HG02763 (cell line): ENCODE measurements at regions not wholly inside any gene's neighbourhood (a gene's known extent, or its start where the extent isn't known, plus 50 kb on each side); places are given as distances from the start of the nearest gene placed in this dataset.
"Not testable (repeated sequence)": the region's sequence is repeated elsewhere in the genome, so short reads cannot be mapped to it uniquely, and the experiment has no call there.

Experiments used
- ATAC-seq: cut with Tn5 transposase; IDR thresholded peaks from one replicate; pipeline ENCODE4 v1.9.1; 2021; ENCODE audit warnings: mild to moderate bottlenecking, moderate library complexity; ENCODE audit not compliant: unreplicated experiment

DNA sequence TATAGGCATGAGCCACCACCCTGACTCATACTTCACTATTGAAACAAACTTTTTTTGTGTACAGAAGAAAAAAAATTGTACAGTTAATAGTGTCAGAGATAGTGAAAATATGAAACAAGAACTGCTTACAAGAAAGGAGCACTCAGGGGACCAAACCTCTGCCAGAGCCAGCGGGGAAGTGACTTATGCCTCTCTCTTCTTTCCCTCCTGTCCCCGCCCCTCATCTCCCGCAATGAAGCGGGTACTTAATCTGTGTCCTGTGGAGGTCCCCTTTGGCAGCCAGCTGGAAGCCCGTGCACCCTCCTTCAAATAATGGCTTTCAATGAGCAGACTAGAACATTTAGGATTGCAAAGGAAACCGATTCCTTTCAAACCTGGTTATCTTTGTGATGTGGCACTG lies 51.5 kb downstream of the PPIAL4A start:
- not testable (repeated sequence) for ATAC-seq

DNA sequence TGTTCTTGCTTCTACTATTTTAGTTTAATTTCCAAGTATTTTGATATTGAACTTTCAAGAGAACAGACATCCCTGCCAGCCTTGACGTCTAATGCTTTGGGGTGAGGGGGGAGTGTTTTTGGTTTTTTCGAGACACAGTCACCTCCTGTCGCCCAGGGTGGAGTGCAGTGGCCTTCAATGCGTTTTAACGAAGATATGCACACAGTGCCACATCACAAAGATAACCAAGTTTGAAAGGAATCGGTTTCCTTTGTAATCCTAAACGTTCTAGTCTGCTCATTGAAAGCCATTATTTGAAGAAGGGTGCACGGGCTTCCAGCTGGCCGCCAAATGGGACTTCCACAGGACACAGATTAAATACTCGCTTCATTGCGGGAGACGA lies 52.3 kb downstream of the PPIAL4A start:
- not testable (repeated sequence) for ATAC-seq

DNA sequence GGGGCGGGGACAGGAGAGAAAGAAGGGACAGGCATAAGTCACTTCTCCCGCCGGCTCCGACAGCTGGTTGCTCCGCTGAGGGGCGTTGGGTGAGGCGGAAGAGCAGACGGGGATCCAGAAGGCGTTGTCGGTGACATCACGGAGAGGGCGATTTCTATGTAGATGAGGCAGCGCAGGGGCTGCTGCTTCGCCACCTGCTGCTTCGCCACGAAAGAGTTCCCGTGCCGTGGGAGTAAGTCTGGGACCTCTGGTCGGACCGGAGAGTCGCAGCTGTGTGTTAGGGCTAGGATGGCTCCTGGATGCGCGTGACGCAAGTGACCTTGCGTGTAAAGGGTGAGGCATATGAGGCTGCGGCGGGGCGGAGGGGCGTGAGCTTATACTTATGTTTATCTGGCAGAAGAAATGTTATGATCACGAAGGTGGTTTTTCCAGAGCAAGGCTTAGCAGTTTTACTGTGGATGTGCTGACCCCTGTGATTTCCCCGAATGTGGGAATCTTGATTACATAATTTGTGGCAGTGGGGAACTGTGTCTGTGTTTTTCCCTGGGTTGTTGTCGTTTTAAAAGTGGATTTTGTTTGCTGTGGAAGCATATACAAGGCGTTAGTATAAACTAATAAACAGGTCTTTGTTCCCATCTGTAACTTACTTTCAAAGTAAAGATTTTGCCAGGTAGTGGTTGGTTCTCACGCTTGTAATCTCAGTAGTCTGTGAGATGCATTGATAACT lies 52.8 kb downstream of the PPIAL4A start:
- ATAC-seq: peak; percentile 80

DNA sequence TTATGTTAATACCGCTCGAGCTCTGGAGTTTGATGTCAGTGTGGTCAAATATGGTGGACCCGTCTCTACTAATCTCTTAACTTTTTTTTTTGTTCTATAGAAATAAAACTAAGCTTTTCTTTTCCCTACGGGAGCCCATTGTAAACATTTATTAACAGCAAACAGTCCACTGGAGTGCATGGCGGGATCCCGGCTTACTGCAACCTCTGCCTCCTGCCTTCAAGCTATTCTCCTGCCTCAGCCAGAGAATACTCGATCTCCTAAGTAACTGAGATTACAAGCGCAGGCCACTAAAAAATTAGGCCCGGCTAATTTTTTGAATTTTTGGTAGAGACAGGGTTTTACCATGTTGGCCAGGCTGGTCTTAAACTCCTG lies 53.4 kb downstream of the PPIAL4A start:
- not testable (repeated sequence) for ATAC-seq

DNA sequence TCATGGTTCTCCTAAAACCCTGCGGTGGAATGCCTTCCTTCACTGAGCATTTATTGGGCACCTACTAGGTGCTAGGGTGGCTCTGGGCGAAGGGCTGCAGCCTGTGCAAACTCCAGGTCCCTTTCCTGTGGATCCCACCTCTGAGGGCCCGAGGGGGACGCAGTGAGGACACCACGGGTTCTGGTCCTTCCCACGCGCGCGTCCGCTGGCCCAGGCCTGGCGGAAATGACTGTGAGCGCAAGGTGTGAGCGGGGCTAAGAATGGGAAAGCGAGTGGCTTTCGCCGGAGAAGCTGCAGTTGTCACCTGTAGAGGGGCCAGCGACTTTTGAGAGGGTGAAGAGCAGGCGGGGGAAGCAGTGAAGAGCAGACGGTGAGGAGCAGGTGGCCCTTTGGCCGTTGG lies 55.1 kb downstream of the PPIAL4A start:
- not testable (repeated sequence) for ATAC-seq

DNA sequence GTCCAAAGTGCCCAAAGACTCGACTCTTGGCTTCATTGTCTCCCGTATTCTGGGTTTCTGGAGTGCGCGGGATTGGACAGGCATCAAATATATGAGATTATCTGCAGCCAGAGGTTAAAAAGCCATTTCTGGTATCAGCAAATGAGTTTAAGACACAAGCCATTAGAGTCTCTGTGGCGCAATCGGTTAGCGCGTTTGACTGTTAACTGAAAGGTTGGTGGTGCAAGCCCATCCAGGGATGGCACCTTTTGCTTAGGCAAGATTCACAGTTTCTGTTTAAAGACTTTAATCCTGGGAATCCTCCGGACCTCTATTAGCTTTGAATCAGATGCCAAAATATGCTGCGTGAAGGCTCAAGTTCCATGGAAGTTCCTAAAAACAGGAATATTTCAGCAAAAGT lies 55.6 kb downstream of the PPIAL4A start:
- not testable (repeated sequence) for ATAC-seq

DNA sequence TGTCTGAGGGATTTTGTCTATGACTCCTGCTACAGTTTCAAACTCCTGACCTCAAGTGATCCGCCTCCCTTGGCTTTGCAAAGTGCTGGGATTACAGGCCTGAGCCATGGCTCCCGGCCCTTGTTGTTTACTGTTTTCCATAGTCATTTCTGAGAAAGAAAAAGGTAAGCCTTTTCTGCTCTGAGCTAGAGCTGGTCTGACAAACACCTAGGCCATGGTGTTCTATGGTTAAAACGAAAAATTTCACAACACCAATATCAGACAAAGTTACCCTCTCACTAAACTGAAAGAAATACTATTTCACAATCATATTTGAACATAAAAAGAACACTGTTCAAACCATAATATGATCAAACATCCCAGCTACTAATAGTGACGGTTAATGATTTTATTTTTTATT lies 57.5 kb downstream of the PPIAL4A start:
- not testable (repeated sequence) for ATAC-seq

DNA sequence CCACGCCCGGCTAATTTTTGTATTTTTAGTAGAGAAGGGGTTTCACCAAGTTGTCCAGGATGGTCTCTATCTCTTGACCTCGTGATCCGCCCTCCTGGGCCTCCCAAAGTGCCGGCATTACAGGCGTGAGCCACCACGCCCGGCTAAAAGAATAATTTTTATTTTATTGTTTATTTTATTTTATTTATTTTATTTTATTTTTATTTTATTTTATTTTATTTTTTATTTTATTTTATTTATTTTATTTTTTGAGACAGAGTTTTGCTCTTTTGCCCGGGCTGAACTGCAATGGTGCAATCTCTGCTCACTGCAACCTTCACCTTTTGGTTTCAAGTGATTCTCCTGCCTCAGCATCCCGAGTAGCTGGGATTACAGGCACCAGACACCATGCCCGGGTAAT lies 60.2 kb downstream of the PPIAL4A start:
- not testable (repeated sequence) for ATAC-seq

DNA sequence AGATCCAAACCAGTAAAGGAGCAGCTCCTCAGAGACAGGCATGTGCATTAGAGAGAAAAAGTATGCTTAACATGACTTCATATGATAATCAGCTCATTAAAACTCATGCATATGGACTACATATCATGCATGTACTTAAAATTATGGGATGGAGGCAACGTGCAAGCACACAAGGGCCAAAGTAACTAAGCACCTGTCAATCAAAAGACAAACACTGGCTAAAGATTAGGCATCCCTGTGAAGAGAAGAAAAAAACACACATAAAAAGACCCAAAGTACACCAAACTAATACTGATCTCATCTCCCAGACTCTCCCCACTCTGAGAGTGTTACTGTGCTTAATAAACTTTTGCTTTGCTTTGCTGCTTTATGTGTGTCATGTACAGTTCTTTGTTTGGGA lies 61.1 kb downstream of the PPIAL4A start:
- ATAC-seq: not testable (repeated sequence)

DNA sequence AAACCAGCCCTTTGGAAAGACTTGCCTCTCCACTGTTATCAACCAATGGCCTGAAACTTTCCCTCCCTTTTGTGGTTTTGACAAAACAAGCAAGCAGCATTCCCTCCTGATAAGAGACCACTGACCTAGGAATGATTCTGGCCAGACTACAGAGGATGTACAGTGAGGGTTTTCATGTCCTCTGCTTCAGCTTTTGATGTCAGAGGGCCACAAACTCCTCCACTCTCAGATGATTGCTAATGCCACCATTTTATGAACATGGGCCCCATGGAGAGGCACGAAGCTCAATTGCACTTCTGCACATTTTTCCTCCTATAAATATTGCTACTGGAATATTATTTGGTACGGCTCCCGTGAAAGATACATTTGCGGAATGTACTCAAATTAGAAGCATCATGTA lies 61.5 kb downstream of the PPIAL4A start:
- ATAC-seq: not testable (repeated sequence)

DNA sequence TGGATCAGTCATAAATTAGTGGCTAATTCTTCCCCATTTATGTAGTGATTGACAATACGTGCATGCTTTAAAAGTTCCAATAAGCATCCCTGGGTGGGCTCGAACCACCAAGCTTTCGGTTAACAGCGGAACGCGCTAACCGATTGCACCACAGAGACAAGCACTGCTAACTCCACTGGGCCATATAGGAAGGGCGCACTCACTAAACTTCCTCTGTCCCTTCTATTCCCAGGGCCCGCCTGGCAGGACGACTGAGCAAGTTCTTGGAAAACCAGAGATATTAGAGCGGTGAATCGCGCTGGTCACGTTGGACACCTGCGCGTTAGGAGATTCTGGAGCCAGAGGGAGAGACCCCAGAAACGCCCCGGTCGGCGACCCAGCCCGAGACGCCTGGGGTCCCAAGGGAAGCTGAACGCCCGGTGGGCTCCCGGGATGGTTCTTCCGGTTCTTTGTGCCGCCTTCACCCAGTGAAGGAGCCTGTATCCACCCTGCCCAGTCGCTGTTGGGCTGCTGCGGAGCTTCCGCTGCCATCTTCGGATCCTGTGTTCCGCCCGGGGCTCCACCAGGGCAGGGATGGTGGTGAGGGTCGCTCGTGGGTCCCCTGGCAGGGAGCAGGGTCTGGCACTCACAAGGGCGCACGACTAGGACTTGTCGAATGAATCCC lies 62.8 kb downstream of the PPIAL4A start:
- not testable (repeated sequence) for ATAC-seq

DNA sequence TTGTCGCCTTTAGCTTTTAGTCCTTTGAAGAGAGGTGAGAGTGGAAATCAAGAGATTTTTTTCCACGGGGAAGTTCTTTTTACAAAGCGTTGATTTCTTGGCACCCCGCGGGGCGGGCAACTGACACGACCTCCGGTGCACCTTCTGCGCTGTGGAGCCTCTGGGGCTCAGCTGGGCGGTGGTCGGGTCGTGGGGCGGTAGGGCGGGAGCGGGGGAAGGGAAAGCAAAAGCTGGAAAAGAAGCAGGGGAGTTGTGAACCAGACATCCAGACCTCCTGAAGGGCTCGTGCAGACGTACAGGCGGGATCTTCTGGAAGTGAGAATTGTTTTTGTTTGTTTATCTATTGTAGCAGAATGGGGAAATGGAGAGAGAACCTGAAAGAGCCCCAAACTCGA lies 63.3 kb downstream of the PPIAL4A start:
- not testable (repeated sequence) for ATAC-seq

DNA sequence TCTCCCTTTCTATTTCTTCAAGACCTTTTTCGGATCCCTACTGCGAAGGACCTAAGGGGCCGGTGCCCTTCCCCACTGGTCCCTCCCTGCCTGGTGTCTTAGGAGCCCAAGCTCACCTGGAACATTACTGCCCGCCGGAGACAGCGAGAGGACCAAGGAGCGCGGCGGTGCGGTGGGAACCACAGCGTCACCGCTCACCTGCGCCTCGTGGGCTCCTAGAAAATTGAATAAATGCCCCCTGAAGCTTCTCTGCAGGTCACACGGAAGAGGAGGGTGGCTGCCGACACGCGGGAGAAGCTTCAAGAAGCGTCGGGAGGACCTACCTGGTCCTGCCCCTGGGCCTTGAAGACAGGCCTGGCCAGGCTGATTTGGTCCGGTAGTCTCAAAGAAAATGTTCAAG lies 65.2 kb downstream of the PPIAL4A start:
- ATAC-seq: no peak

DNA sequence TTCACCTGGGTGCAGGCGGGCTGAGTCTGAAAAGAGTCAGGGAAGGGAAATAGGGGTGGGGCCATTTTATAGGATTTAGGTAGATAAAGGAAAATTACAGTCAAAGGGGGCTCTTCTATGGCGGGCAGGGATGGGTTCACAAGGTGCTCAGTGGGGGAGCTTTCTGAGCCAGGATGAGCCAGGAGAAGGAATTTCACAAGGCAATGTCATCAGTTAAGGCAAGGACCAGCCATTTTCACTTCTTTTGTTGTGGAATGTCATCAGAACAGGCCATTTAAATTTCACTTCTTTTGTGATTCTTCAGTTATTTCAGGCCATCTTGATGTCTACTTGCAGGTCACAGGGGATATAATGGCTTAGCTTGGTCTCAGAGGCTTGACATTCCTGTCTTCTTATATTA lies 66.4 kb downstream of the PPIAL4A start:
- ATAC-seq: not testable (repeated sequence)

DNA sequence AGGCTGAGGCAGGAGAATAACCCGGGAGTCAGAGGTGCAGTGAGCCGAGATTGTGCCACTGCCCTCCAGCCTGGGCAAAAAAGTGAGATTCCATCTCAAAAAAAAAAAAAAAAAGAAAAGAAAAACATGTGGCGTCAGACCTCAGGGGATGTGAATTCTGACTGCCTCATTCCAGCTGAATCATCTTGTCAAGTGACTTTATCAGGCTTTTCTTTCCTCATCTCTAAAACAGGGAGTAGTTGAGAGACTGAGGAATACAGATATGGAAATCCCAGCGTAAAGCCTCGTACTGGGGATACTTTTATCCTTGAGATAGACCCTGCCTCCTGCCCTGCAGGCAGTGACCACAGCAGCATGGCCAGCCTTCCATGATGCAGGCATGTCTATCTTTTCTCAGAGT lies 76.4 kb downstream of the PPIAL4A start:
- not testable (repeated sequence) for ATAC-seq

DNA sequence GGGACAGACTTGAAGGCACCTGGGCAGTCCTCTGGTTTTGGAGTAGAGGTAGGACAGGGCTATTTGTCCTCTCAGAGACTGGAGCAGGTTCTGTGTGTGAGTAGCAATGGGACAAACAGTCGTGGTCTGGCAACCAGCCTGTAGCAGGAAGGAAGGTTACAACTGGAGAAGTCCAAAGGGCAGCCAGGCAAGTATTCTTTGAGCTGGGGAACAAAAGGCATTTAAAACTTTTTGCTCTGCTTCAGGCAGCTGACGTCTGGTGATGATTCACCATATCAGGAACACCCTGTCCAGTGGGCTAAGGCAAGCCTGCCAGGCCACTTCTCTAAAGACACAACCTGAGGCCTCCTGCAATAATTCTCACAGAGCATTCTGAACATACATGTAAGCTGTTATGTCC lies 83.3 kb downstream of the PPIAL4A start:
- ATAC-seq: not testable (repeated sequence)

DNA sequence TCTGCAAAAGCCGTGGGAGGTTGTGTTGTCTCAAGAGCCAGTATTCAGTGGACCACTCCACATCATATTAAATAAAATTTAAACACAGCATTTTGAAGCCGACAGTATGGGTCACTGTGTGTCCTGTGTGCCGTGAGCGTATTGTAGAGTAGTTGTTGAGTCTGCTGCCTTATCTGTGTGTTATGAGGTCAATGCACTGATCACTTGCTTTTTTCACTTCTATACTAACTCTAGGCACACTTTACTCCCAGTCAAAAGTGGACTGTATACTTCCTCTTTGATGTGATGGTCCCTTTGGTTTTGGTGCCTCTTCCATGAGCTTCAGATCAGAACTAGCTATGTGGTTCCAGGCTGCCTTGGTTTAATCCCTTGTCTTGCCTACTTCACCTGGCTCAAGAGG lies 84.3 kb downstream of the PPIAL4A start:
- ATAC-seq: not testable (repeated sequence)

DNA sequence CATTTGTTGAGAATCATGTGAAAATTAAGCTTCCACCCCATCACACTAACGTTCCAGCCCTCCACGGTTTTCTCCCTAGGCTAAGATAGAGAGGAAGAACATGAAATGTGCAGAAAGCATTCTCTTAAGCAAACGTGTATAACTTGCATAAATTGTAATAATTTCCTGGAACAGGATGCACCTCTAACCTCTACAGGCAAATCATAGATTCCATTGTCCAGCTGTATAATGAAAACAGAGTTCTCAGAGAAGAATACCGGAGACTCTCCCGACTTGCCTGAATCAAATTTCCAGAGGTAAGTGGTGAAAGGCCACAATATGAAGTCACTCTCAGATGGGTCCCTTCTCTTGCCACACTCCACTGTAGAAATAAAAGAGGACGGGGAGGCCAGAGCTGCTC lies 87.7 kb downstream of the PPIAL4A start:
- not testable (repeated sequence) for ATAC-seq

DNA sequence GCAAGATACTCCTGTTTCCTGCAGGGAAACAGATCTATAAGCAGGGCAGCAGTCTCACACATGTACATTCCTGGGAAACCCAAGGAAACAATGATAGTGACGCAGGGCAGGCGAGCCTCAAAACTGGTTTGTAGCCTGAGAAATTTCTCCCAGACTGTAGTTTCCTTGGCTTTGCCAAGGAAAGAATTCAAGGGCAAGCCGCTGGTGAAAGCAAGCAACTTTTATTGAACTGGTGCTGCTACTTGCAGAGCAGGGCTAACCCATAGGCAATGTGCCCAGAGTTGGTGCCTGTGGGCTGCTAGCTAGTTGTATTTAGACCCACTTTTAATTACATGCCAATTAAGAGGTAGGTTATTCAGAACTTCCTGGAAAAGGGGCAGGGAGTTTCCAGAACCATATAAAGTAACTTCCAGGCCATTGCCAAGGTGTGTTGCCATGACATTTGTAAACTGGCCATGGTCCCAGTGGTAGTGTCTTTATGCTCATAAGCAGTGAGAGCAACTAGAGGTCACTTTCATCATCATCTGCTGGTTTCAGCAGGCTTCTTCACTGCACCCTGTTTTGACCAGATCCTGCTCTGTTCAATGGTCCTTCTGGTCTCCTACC lies 92.0 kb downstream of the PPIAL4A start:
- not testable (repeated sequence) for ATAC-seq

DNA sequence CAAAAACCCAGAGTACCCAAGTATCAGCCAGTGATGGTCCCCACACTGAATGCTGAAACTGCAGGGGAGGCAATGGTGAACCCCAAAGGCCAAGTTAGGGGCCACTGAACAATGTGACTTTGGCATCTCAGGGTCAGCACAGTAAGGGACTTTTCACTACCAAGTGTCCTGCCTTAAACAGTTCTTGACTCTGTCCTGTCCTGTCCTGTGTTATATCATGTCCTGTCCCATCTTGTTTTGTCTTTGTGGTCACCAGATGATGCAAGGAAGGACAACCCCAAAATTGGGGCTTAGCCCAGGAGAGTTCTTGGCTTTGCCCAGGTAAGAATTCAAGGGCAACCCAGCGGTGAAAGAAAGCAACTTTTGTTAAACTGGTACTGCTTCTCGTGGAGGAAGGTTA lies 105.0 kb downstream of the PPIAL4A start:
- not testable (repeated sequence) for ATAC-seq

DNA sequence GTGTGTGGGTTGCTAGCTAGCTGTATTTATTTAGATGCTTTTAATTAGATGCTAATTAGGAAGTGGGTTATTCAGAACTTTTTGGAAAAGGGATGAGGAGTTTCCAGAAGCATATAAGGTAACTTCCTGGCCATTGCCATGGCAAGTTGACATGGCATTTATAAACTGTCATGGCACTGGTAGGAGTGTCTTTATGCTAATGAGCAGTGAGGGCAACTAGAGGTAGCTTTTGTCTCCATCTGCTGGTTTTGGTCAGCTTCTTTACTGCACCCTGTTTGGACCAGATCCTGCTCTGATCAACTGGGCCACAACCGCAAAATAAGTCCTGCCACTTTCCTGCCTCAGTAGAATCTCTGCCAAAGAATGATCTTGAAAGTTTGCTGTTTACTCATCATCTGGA lies 105.5 kb downstream of the PPIAL4A start:
- ATAC-seq: peak; percentile 48

DNA sequence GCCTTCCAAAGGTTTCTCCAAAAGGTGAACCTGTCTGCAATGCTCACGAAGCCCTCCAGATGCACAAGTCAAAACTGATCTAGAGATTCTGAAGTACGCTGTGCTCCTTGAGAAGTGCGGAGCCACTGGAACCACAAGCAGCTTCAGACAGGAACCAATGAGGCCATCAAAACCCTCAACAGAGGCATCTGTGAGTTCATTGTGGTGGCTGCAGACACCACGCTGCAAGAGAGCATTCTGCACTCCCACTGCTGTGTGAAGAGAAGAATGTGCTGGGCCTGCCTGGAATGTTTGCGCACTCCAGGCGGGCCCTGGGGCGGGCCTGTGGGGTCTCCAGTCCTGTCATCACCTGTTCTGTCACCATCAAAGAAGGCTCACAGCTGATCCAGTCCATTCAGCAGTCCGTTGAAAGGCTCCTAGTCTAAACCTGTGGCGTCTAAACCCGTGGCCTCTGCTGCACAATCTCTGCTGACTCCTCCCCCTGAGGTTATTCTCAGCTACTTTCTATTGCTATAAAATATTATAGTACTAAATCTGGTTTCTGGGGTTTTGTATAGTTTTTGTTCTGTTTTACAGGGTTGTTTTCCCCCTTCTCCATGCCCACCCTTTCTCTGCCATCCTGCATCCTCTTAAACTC lies 111.6 kb downstream of the PPIAL4A start:
- ATAC-seq: not testable (repeated sequence)
